ENCODE measurements at regions not wholly inside any gene's neighbourhood (a gene's known extent, or its start where the extent isn't known, plus 50 kb on each side); places are given as distances from the start of the nearest gene placed in this dataset.

DNA sequence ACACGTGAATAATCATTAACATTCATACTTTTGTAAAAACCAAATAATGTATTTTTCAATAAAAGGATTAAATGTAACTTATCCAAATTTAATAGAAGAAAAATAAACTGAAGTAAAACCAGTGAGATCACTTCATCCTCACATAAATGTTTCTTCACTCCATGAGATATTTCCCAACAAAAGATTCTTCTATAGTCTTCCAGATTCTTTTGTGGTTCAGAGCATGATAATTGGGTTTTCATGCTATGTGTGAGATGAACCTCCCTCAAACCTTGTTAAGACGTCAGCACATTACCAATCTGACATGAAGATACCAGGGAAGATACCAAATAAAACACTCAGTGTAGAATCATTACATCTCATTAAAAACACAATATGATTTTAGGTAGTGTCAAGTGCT lies 62.9 kb upstream of the OXGR1 start:
- DNase-seq (ENCODE audit: low read depth) = no peak

GRCh38 chr13:97058391-97058790 lies 64.1 kb upstream of the OXGR1 start:
- no peak for DNase-seq (ENCODE audit: low read depth)

GRCh38 chr13:97058926-97059325 lies 64.7 kb upstream of the OXGR1 start:
- DNase-seq (ENCODE audit: low read depth) = no peak

DNA sequence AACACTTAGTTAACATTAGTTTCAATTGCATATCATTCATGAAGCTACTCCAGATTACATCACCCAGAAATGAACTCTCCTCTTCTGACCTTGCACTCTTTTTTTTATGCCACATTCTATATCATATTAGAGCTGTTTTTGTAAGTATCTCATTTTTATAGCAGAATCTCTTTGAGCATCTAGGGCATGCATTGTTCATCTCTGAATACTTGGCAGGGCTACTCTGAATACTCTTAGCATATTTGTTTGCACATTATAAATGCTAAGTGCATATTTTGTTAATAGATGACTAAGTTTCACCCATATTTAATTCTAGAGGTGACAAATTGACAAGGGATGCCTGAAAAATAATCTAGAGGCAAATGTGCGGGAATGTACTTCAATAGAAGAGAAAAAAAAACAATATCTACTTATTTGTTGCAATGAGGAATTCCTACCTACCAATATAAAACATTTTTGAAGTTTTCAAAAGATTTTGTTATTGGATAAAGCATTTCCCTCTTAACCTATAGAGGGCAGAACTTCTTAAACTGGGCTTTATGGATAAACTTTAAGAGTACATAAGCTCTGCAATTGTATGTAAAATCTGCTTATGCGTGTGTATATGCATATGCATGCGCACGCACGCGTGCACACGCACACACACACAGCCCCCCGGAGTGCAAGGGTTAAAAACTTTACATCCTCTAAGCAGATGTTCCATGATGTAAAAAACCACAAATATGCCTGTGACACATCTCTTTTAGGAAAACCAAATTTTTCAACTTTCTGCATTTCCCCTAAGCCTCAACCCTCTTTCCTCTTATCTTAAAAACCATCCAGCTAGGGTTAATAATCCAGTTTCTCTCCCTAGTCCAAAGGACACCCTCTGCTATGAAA lies 73.0 kb upstream of the OXGR1 start:
- DNase-seq (ENCODE audit: low read depth) = no peak

- DNase-seq (ENCODE audit: low read depth) = no peak
Measured at GRCh38 chr13:97068151-97068550, 73.9 kb upstream of the OXGR1 start.

DNA sequence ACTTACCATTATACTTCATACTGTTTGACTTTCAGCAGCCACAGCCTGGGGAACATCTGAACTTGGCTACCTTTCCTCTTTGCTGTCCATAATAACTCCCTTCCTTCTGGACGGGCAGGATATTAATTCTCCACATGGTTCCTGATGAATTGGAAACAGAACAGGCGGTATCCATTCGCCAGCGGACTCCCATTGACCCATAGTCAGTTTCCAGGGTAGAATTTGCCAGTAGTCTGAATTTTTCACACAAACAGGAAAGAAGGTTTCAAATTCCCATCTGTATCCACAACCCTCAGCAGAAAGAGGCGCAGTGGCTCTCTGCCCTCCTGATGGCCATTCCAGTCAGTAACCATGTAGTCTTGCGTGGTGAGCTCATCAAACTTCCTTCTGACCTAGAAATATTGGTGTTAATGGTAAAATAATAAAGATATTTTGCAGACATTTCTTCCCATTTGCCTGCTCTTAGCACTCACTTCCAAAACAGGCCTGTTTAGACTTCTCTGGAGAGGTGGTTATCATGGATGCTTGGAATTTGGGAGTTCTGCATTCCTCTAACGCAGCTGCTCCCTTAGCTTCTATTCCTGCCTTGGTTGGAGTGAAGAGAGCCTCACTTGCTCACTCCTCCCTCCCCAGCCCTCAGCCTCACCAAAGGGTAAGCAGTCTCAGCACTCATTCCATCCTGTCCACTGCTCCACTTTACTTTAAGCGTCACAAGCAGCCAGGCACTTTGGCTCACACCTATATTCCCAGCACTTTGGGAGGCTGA lies 75.0 kb upstream of the OXGR1 start:
- no peak for DNase-seq (ENCODE audit: low read depth)

- DNase-seq (ENCODE audit: low read depth) = no peak
Measured at GRCh38 chr13:97072297-97072696, 78.0 kb upstream of the OXGR1 start.

DNA sequence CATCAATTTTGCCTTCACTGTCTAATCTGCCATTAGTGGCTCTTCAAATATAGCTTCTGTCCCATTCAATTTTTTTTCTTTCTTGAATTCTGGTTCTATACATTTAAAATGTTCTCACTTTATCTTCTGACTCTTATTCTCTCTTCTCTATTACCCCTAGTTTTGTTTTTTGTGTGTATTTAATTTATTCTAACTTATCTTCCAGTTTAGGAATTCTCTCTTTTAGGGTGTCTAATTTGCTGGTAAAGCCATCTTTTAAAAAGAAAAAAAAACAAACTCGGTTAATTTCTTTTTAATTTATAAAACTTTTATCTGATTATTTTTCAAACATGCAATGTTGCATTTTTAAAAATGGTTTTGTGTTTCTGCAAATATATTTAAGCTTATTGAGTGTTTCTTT lies 80.3 kb upstream of the OXGR1 start:
- DNase-seq (ENCODE audit: low read depth) = no peak

- no peak for DNase-seq (ENCODE audit: low read depth)
Measured at GRCh38 chr13:97076898-97077297, 82.6 kb upstream of the OXGR1 start.

DNA sequence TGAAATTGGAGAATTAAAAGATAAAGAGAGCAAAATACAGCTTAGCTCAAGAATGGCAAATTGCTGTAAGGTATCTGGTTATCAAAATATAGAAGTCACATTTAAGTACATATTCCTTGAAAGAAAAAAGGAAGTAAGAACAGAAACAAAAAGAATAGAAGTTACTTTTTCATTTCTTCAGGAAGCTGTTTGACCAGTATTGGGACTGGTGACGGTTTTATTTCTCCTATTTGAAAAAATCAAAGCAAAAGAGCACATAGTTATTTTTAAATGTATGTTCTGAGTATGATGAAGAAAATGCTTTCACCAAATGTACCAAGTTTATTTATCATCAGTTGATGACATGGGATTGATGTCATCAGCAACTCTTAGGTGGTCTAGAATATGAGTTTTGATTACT lies 83.1 kb upstream of the OXGR1 start:
- no peak for DNase-seq (ENCODE audit: low read depth)

DNA sequence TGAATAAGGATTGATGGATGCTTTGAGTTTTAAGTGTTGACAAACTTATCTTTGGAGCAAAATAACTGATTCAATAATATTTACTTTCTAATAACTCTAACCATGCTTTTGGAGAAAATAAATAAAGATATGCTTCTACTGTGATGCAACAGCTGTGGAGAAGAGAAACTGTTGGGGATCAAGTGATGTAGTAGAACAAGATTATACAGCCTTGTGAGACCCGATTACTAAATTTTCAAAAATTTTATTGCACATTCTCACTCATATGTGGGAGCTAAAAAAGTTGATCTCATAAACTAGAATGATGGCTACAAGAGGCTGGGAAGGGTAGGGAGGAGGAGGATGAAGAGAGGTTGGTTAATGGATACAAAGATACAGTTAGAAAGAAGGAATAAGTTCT lies 85.5 kb upstream of the OXGR1 start:
- no peak for DNase-seq (ENCODE audit: low read depth)

GRCh38 chr13:97082461-97083207 lies 88.4 kb upstream of the OXGR1 start:
- DNase-seq (ENCODE audit: low read depth) = no peak

DNA sequence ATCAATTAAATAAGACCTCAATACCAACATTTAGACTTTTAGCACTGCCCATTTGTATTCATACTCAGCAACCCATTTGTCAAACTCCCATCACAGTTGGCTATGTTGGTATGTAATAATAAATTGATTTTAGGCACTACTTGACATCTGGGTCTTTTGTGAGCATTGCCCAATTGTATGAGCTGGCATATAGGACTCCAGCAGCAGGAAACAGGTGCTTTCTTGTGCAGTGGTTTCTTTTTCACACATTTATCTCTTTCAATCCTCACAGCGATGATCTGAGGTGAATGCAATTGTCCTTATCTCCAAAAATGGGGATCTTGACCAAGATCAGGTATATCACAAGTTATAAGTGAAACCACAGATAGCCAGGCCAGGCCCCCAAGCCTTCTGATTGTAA lies 96.9 kb upstream of the OXGR1 start:
- no peak for DNase-seq (ENCODE audit: low read depth)

- DNase-seq (ENCODE audit: low read depth) = no peak
Measured at GRCh38 chr13:97100821-97101220, 106.5 kb upstream of the OXGR1 start.

- DNase-seq (ENCODE audit: low read depth) = no peak
Measured at GRCh38 chr13:97101912-97102708, 107.8 kb upstream of the OXGR1 start.

GRCh38 chr13:97106323-97106722 lies 112.0 kb upstream of the OXGR1 start:
- no peak for DNase-seq (ENCODE audit: low read depth)

DNA sequence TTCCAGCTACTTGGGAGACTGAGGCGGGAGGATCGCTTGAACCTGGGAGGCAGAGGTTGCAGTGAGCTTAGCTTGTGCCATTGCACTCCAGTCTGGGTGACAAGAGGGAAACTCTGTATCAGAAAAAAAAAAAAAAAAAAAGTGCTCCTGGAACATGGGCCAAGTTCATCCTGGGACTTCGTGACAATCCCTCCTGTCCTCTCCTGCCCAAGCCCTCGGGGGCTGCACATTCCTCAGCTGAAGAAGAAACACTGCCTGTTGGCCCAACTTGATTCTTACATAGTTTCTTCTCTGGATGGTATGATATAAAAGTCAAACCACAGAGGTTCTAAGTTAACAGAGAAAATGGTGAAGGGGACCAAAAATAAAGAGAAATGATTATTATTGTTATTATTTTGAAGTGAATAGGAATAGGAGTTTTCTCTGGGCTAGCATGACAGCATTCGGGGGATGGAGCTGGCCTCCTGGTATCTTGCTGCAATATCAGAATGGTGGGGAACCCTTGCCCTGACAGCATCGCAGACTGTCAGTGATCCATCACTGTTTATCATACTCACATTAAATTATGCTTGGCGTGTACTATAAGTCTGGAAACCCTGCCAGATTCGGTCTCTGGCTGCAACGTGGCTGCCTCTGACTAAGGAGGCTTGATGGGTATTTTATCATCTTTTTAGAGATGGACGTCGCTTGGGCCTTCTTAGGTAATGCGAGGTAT lies 113.7 kb upstream of the OXGR1 start:
- no peak for DNase-seq (ENCODE audit: low read depth)

DNA sequence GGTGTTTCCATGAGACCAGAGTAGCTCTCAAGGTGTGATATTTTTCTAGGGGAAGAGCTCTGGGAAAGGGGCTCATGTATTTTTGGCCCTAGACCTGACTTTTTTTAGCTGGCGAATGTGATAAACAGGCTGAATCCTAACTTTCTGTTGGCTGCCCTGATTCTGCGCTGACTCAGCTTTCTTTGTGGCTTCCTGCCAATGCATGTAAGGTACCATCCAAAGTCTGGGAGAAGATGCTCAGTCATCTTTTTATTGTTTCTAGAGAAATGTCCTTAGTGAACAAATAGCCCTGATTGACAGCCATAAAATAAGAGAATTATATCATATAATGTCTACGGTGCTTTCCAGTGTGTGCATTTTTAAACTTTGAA lies 113.6 kb upstream of the MBNL2 start:
- DNase-seq (ENCODE audit: low read depth) = no peak

DNA sequence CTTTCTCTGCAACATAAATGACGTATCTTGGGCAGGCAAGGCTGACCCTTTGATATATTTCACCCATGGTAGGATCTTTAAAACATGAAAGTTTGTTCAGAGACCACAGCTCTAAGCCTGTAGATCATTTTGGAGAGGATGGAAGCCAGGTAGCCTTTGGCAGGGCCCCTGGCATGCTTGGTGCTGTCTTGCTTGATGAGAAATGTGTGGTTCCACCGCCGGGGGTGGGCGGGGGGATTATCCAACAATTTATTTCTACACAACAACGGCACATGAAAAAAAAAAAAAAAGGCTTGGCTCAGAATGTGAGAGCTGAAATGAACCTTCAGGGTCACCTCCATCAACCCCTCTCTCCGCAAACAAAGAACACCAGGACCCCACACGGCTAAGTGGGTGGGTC lies 112.9 kb upstream of the MBNL2 start:
- no peak for DNase-seq (ENCODE audit: low read depth)

DNA sequence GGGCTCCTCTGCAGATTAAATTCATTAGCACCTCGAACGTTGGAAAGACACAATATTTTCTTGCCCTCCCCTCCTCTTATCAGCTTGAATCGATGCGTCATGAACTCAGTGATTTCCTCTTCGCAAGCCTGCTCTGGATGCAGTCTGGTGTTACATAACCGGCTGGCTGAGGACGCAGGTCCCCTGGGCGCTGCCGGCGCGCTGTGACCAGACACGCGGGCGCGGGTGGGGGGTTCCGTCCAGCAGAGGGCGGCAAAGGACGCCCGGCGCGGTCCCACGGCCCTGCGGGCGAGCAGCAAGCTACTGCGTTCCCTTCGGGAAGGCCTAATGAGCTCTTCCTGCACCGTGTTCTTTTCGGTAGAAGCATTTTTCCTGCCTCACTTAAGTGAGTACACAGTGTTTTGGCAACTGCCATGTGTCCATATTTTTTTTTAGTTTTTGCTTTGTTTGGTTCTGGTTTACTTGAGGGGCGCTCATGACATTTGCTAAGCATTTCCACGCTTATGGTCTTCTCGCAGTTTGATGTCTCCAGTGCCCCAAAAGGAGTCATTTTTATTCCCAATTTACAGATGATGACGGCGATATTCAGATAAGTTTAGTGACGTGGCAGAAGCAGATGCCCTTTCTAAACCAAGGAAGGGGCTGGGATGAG lies 112.2 kb upstream of the MBNL2 start:
- DNase-seq (ENCODE audit: low read depth) = peak; percentile 68

DNA sequence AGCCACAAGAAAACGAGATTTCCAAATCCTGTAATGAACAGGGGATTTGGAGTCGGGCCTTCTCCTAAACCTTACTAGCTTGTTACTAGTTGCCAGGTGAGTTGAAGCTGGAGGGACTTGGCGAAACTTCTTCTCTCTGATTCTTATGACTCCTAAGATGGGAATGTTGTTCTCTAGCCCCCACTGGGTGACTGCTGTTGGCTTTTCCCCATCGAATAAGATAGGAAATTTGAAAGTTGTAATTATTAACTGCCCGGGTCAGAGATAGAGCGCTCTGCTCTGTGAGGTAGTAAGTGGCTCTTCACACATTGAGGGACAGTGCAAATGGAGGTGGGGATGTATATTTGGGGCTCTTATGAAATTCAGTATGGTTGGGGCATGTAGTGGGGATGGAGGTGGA lies 111.2 kb upstream of the MBNL2 start:
- DNase-seq (ENCODE audit: low read depth) = no peak
